AG20443 (cell line): ENCODE measurements at regions not wholly inside any gene's neighbourhood (a gene's known extent, or its start where the extent isn't known, plus 50 kb on each side); places are given as distances from the start of the nearest gene placed in this dataset.
"Not testable (repeated sequence)": the region's sequence is repeated elsewhere in the genome, so short reads cannot be mapped to it uniquely, and the experiment has no call there.

Experiments used
- DNase-seq: peaks from one replicate; pipeline ENCODE4 v3.0.0; 2012; ENCODE audit warnings: low spot score, mixed read lengths

DNA sequence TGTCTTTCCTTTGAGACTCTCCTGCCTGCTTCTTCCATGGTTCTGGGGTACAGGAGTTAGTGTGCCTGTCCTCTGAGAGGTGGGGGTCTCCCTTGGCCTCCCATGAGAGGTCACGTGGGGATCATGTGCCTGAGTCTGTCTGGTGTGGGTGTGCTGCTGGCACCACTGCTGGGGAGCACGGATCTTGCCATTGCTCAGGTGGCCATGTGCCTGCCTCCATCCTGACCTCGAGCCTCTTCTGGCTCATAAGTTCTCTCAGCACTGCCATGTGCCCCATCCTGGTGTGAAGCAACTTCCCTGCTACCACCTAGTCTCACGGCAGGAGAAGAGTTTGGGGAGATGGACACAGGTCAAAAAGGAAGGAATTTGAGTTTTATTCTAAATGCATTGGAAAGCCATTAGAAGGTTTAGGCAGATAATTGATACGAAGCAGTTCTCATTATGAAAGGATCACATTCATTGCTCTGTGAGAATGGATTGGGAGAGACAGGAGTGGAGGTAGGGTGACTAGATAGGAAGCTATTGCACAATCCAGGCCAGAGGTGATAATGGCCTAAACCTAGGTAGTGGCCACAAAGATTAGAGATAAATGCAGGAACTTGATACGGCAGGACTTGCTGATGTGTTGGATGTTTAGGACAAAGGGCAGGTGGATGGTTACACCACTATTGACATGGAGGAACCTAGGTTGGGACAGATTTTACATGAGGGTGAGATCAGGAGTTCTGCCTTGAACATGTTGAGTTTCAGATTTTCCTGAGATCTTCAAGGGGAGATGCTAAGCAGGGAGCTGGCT lies 173.0 kb upstream of the RORA start:
- DNase-seq, result no peak

- no peak for DNase-seq
Measured at GRCh38 chr15:61398310-61398709, 169.2 kb upstream of the RORA start.

DNA sequence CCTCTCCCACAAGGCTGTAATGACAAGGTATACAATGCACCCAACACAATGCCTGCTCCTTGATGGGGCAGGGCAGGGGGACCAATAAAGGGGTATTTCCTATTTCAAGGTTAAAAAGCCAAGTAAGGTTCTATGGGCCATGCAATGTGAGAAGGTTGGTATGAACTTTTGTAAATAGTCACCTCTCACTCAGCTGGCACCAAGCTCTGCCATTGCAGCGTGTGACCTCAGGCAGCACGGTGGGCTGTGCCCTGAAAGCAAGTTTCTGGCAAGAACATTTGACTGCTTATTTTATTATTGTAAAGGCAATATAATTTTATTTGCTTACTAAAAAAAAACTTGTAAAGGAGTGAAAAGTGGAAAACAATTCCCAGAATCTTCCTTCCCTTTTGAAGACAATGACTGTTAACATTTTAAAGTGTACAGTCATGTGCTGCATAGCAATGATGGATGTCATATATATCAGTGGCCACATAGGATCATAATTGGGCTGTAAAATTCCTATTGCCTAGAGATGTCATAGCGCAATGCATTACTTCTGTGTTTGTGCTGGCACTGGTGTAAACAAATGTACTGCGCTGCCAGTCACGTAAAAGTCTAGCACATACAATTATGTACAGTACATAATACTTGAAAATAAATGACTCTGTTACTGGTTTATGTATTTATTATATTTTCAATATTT lies 167.3 kb upstream of the RORA start:
- no peak for DNase-seq

DNA sequence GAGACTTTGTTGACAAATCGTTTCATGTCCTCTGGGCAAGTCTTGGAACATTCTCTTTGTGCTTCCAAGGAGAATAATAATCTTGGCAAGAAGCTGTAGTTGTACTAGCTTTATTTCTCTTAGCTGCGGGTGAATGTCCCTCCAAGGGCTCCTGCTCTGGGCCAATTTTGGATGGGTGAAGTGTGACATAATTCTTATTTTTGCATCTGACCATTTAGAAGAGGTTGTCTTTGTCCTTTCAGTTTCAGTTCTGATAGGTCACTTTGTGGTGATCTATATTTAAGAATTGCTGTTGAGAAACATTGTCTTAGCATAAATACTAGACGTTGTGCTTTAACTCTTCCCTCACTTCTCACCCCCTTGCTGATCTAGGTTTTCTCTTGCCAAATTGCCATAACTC lies 164.8 kb upstream of the RORA start:
- no peak for DNase-seq

- DNase-seq, result no peak
Measured at GRCh38 chr15:61393524-61393923, 164.4 kb upstream of the RORA start.

DNA sequence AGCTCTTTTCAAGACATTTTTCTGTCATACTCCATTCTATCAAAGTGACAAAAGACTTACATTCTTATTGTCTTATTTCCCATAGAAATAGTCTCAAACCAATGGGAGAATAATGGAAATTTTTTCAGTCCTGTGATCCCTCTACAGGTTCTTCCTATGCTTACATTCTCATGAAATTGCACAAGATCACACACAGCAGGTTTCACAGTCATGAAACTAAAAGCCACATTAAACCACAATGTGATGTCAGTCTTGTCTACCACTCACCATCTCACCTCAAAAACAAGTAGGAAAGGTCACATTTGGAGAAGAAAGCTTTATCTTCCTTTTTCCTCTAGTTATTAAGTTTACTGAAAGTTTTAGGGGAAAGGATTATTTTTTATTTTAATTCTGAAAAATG lies 161.0 kb upstream of the RORA start:
- DNase-seq, result no peak

DNA sequence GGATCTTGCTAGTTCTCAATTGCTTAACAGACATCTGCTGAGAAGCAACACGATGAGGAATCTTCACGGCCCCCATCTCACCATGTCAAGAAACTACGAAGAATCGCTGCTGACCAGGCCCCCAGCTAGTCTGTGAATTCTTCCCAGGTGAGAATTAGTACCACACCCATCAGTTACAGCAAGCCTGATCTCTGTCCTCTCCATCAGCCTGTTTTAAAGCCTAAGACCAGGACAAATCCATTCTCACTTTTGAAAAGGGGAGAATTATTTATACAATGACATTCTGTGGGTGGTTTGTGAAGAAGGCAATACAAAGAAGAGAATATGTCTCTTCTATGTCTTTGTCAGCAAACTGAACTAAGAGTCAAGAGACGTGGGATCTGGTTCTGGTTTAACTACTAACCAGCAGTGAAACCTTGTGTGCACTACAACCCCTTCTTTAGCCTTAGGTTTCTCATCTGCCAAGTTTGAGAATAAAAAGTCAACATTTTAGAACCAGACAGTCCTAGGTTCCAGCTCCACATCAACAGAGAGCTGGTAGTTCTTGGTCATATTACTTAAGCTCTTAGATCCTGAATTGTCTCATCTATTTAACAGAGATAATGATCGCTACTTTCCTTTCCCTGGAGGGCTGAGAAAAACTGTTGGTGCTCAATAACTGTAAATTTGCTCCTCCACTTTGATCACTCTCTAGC lies 160.4 kb upstream of the RORA start:
- no peak for DNase-seq

GRCh38 chr15:61387675-61388074 lies 158.6 kb upstream of the RORA start:
- DNase-seq, result no peak

- peak; percentile 52 for DNase-seq
Measured at GRCh38 chr15:61383421-61383820, 154.3 kb upstream of the RORA start.

- DNase-seq, result no peak
Measured at GRCh38 chr15:61382927-61383326, 153.8 kb upstream of the RORA start.

DNA sequence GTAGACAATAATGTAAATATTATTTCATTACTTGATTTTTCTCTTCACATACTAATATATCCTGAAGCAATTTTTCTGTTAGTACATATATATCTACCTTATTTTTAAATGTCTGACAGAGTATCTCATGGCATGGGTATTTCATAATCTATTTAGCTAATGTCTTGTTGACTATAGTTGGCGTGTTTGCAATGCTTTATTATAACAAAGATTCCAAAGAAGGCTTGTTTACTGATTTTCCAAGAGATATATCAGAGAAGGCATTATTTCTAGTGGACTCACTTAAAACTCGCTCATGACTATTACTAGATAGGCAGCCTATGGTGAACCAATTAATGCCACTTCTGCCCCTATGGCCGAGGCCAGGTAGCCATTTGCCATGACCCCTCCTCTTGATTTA lies 152.4 kb upstream of the RORA start:
- DNase-seq, result no peak

- no peak for DNase-seq
Measured at GRCh38 chr15:61380270-61380669, 151.2 kb upstream of the RORA start.

DNA sequence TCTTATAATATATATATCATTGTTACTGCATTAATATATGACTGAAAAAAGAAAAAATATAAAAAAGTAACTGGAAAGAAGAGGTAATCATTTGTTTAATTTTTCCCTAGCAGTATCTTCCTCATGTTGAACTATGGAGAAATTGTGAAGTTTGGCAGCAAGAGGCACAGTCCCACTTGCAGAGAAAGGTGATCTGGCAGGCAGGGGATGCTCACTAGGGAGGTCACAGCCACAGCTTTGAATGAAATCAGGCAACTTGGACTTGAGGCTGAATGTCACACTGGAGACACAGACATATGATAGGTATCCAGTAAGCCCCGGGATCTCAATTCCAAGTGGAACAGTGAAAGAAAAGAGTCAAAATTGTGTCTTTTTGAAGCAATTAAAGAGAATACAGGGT lies 149.9 kb upstream of the RORA start:
- DNase-seq, result no peak

DNA sequence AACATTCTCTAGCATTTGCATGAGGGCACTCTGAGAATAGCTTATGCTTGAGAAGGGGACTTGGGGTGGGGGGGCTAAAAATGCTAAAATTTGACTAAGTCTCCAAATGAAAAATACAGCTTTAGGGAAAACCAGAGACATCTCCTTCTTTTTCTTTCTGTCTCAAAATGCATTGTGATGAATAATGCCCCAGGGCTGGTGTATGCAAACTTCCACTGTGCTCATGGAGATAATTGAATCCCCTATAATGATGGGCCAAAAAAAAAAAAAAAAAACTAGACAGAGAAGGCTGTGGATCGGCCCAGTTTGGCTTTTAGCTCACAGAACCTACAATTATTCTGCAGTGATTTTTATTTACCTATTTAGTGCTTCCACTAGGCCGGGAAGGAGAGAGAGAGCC lies 147.9 kb upstream of the RORA start:
- no peak for DNase-seq

DNA sequence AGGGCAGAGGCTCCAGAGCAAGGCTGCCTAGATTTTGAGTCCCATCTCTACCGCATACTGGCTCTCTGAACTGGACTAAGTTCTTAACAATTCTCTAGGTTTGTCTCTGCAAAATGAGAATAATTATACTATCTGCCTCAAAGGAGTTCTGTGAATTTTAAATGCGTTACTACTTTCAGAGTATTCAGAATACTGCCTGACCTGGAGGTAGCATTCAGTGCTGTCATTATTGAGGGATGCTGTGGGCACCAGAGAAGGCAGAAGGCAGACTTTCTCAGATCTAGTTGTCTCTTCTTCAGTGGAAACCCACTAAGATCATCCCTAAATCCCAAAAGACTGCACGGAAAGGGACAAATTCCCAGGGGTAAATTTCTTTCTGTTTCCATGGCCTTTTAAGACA lies 147.4 kb upstream of the RORA start:
- no peak for DNase-seq

DNA sequence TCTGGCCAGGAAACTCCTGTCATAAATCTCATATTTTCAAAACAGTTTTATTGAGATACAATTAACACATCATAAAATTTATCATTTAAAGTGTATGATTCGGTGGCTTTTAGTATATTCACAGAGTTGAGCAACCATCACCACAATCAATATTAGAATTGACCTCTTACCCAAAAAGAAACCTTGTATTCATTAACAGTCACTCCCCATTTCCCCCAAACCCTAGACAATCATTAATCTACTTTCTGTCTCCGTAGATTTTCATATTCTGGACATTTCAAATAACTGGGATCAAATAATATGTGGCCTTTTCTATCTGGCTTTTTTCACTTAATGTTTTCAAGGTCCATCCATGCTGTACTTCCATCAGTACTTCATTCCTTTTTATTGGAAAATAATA lies 145.7 kb upstream of the RORA start:
- no peak for DNase-seq

DNA sequence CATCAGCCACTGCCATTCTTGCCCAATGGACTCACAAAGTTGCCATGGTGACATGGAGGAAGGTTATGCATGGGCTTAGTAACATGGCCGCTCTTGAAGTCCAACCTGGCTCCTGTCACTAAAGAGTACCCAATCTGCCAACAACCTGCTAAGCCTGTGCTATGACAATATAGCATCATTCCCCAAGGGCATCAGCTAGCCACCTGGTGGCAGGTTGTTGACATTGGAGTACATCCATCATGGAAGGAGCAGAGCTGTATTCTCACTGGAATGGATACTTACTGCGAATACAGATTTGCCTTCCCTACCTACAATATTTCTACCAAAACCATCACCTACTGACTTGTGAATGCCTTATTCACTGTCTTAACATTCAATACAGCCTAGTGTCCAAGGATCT lies 138.9 kb upstream of the RORA start:
- no peak for DNase-seq

DNA sequence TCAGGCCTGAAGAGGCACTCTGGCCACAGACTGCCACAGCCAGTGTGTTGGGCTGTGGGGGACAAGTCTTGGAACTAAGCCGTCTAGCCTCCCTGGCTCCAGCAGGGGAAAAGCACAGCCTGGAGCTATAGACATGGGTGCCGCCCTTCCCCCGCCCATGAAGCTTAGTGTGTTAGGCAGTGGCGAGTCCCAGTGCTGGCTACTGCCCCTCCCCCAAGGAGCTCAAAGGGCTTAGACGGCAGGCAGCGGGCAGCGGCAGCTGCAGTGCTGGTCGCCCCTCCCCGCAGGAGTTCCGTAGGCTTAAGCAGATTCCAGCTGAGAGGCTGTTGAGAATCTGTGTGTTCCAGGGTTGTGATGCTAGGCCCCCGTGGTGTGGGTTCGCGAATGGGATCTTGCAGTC lies 135.8 kb upstream of the RORA start:
- DNase-seq, result no peak

- DNase-seq, result not testable (repeated sequence)
Measured at GRCh38 chr15:61362912-61363311, 133.8 kb upstream of the RORA start.

- no peak for DNase-seq
Measured at GRCh38 chr15:61344293-61344692, 115.2 kb upstream of the RORA start.

DNA sequence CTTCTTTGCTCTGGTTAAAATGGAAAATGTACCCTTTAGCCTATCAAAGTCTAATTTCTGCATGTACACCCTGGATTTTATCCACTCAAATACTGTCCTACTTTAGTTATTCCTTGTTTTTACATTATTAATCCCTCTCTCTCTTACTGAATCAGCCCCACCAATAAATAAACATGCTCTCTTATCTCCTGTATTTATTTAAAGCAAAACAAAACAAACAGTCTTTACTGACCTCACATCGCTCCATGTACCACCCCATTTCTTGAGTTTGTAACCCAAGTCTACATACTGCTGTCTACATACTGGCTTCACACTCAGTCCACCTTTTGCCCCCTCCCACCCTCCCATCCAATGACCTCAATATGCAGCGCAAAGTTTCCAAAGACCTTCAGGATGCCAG lies 113.3 kb upstream of the RORA start:
- DNase-seq, result no peak

GRCh38 chr15:61339516-61339915 lies 110.4 kb upstream of the RORA start:
- no peak for DNase-seq

DNA sequence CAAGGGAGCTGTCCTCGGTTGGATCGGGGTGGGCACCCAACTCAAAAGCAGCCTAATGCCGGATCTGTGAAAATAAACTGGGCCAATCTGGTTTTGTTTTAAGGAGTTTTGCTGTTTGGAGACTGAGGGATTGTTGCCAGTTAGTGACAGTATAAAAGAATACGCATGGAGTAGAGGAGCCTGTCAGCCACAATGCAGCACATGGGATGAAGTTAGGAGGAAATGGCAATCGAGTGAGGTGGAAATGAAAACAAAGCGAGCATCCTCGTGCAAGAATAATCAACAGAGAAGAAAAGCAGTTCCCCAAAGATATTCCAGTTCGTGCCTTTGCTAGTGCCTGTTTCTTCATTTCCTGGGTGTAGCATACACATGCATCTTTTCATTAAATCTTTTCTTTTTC lies 108.4 kb upstream of the RORA start:
- no peak for DNase-seq
